Loucy (cell line): ENCODE measurements at regions not wholly inside any gene's neighbourhood (a gene's known extent, or its start where the extent isn't known, plus 50 kb on each side); places are given as distances from the start of the nearest gene placed in this dataset.

Experiments used
- EZH2phosphoT487 ChIP-seq: fragments of 200-600 bp; IDR thresholded peaks from 2 replicates; pipeline ENCODE4 v1.6.1; 2018; ENCODE audit warnings: antibody characterized with exemption, mild to moderate bottlenecking, moderate library complexity, borderline replicate concordance
- TF ChIP-seq, protein P1 (sequence below): fragments of 200-600 bp; sonication (generic); conservative IDR thresholded peaks from 2 replicates; pipeline ENCODE4 v1.5.1; 2014; ENCODE audit warnings: mild to moderate bottlenecking, antibody characterized with exemption, low read length

DNA sequence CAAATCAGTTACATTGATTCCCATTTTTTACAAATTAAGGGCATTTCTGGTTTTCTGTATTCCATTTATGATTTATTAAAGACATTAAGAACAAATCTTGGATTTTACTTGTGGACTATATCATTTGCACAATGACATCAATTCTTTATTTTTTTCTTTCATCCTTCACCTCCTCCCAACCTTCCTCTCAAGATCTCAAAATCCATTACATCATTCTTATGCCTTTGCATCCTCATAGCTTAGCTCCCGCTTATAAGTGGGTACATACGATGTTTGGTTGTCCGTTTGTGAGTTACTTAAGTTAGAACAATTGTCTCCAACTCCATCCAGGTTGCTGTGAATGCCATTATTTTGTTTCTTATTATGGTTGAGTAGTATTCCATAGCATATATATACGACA lies 752.8 kb downstream of the CD109 start:
- TF ChIP-seq, protein P1, sequence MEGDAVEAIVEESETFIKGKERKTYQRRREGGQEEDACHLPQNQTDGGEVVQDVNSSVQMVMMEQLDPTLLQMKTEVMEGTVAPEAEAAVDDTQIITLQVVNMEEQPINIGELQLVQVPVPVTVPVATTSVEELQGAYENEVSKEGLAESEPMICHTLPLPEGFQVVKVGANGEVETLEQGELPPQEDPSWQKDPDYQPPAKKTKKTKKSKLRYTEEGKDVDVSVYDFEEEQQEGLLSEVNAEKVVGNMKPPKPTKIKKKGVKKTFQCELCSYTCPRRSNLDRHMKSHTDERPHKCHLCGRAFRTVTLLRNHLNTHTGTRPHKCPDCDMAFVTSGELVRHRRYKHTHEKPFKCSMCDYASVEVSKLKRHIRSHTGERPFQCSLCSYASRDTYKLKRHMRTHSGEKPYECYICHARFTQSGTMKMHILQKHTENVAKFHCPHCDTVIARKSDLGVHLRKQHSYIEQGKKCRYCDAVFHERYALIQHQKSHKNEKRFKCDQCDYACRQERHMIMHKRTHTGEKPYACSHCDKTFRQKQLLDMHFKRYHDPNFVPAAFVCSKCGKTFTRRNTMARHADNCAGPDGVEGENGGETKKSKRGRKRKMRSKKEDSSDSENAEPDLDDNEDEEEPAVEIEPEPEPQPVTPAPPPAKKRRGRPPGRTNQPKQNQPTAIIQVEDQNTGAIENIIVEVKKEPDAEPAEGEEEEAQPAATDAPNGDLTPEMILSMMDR: no peak
- TF ChIP-seq EZH2phosphoT487: no peak
